ENCODE measurements at regions not wholly inside any gene's neighbourhood (a gene's known extent, or its start where the extent isn't known, plus 50 kb on each side); places are given as distances from the start of the nearest gene placed in this dataset.

GRCh38 chr11:16527525-16528246, 171.3 kb upstream of the SOX6 start:
- TF ChIP-seq TAF1 (IDR thresholded peaks at IDR 0.05; ENCODE audit: borderline replicate concordance, insufficient read depth, low read length) (no peak), POLR2AphosphoS5 (IDR thresholded peaks at IDR 0.05; ENCODE audit: low read depth, low read length) (no peak)
